CD4-positive, alpha-beta T cell treated with Interferon alpha-2 for 1 hour (primary cell): ENCODE measurements at regions not wholly inside any gene's neighbourhood (a gene's known extent, or its start where the extent isn't known, plus 50 kb on each side); places are given as distances from the start of the nearest gene placed in this dataset.

Experiments used
- DNase-seq, 2 donors: peaks; one replicate each; pipeline ENCODE4 v3.0.0-alpha.2; 2020 to 2022

DNA sequence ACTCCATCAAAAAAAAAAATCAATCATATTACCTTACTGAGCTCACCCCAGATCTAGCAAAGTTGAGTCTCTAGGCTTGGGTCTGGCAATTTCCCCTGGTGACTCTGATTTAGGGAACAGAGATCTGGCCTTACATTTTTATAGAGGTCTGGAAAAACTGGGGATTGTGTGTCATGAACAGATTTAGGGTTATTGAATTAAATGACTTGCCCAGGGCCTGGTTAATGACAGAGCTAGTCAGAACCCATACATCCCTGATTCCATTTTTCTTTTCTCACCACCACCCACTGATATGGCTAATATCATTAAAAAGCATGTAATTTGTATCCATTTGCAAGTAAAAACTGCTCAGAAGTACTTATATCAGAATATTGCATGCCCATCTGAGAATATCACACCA, 163.4 kb upstream of the OGFRL1 start:
- no peak for DNase-seq

DNA sequence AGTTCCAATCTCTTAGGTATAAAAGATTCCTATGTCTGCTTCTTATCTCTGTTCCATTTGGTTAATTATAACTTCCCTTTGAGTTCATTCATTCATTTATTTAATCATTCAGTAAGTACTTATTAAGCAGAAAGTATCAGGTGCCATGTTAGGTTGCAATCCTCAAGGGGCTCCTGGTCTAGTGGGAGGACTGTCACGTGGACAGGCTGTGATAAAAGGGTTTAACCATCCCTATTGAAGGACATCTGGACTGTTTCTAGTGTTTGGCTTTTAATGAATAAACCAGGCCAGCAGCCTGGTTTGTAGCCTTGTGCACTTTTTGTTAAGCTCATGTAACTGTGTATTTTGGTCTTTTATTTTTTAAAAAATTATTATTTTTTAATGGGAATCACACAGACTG, 162.1 kb upstream of the OGFRL1 start:
- no peak for DNase-seq

- DNase-seq = no peak
Measured at GRCh38 chr6:71127374-71127773, 161.2 kb upstream of the OGFRL1 start.

GRCh38 chr6:71130277-71130676, 158.3 kb upstream of the OGFRL1 start:
- no peak for DNase-seq

GRCh38 chr6:71134929-71135642, 153.5 kb upstream of the OGFRL1 start:
- no peak for DNase-seq

DNA sequence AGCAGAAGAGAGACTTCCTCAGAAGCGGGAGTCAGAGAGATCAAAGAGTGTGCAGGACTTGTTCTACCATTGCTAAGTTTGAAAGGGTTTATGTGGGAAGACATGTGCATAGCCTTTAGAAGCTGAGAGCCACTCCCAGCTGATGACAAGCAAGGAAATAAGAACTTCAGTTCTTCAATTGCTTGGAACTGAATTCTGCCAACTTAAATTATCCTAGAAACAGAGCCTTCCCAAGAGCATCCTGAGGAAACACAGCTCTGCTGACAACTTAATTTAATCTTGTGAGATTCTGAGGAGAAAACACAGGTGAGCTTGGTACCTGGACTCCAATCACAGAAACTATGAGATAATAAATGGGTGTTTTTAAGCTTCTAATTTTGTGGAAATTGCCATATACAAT, 150.6 kb upstream of the OGFRL1 start:
- no peak for DNase-seq

DNA sequence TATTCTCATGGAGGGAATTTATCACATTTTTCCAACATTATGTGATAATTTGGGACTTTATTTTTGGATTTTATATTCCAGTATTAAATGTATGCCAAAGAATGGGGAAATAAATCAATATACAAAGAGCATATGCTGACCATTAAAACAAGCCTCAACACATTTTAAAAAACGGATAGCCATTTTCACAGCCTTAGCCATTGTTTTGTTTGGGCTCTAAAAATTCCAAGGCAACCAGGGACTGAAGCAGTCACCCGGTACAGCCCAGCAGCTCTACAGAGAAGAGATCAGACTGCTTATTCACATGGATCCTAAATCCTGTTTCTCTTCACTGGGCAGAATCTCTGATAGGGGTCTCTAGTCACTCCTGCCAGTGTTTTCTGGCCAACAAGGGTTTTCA, 150.2 kb upstream of the OGFRL1 start:
- no peak for DNase-seq

- DNase-seq = no peak
Measured at GRCh38 chr6:71139249-71139648, 149.4 kb upstream of the OGFRL1 start.

DNA sequence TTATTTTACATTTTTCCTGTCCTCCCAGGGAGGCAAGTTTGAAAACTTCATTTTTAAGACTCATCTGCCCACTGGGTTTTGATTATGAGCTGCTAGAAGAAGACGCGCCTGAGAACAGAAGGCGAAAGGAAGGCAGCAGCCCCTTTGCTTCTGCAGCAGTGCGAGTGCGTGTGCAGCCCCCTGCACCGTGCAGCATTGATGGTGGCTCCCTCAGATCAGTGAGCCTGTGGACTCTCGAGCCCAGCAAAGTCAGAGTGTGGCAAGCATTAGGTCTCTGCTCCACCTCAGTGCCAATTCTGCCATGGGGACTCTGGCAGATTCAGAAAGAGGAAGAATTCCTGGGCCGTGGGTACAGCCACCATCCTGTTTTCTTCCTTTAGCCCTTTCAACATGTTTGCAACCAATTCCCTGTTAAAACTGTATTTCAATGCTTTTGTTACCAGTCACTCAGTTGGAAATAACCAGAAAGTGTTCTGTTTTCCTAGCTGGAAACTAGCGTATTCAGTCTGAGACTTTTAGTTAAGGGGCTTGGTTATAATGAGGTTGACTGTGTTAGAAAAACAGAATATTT, 134.8 kb upstream of the OGFRL1 start:
- DNase-seq = no peak

DNA sequence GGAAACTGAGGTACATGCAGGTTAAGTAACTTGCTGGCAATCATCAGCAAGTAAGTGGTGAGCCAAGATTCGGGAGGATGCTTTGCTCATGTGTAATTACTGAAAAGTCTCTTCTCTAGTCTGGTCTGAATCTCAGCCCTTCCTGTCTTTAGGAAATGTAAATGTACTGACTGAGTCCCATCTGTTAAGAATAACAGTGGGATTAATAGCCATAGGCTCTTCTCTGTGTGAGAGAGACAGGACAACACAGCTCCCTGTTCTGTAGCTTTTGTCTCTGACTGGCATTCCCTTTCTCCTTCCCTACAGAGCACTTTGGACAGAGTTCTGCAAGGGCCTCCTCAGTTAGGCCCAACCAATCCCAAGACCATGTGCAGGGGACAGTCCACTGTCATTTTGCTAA, 131.3 kb upstream of the OGFRL1 start:
- DNase-seq = no peak

DNA sequence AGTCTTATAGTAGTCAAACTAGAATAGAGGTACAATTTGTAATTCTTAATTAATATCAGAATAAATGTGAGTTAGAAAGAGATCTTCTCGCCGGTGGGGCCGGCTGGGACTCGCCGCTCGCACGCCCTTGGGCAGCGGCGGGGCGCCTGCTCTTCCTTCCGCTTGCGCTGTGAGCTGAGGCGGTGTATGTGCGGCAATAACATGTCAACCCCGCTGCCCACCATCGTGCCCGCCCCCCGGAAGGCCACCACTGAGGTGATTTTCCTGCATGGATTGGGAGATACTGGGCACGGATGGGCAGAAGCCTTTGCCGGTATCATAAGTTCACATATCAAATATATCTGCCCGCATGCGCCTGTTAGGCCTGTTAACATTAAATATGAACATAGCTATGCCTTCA, 123.7 kb upstream of the OGFRL1 start:
- no peak for DNase-seq

- DNase-seq = no peak
Measured at GRCh38 chr6:71168233-71168765, 120.3 kb upstream of the OGFRL1 start.

- DNase-seq = no peak
Measured at GRCh38 chr6:71171497-71172070, 117.0 kb upstream of the OGFRL1 start.

- no peak for DNase-seq
Measured at GRCh38 chr6:71179249-71179885, 109.2 kb upstream of the OGFRL1 start.

GRCh38 chr6:71181565-71181964, 107.0 kb upstream of the OGFRL1 start:
- no peak for DNase-seq

DNA sequence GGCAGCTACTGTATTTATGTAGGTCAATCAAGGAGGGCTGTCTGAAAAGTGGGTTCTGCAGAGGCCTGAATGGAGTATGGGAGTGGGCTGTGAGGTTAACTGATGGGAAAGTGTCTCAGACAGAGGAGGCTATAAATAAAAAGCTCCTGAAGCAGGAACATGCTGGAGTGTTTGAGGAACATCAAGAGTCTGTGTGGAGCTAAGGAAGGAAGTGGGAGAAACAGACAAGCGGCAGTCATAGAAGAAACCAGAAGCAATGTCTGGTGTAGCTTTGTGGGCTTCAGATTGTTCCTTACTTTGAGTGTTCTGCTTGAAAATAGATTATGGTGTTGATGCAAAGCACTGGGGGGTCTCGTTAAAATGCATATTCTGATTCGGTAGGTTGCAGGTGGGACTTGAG, 101.5 kb upstream of the OGFRL1 start:
- DNase-seq = no peak

DNA sequence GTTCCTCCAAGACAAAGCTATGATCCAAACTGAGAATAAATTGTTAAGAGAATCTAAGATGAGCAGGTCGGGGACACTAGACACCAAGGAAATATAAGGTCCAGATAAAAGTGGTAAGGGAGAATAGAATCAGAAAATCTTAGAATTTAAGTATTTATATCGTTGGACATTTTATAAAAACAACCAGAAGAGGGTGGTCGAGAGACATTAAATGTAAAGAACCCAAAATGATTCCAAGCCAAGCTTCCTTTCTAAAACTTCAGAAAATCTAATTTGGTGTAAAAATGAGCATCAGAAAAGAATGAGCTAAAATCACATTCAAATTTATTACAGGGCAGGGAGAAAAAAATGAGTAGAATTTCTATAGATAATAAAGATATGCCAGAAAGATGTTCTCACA, 97.8 kb upstream of the OGFRL1 start:
- DNase-seq = peak in 1 of 2 donors; percentile 37

DNA sequence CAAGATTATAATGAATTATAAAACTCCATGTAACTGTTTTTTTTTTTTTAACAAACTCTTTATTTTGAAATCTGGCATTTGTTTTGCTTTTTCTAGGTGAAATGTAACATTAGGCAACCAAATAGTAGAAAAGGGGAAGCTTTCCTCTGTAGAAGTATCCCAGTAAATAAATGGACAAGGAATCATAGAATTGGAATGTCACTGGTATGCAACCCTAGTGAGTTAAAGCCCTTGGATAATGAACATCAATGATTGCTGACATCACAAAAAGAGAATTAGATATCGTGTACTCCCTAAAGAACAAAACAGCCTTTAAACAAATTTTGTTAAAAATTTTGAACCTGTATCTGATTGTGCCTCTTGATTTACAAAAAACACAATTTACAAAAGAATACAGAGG, 93.9 kb upstream of the OGFRL1 start:
- no peak for DNase-seq

DNA sequence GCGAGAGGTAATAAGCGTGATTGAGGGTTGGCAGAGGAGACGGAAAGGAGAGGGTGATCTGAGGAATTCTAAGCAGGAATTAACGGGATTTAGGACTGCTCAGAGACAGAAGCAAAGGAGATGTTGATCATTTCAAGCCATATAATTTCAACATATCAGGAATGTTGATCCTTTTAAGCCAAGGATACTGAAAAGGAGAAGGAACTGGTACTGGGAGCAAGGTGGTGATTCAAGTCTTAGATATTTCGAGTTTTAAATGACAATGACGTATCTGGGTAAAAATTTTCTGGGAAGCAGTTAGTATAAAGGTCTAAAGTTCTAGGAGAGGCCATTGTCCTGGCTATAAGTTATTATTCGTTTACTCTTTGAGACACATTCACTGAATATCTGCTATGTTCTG, 91.3 kb upstream of the OGFRL1 start:
- no peak for DNase-seq

- DNase-seq = no peak
Measured at GRCh38 chr6:71197780-71198179, 90.8 kb upstream of the OGFRL1 start.

DNA sequence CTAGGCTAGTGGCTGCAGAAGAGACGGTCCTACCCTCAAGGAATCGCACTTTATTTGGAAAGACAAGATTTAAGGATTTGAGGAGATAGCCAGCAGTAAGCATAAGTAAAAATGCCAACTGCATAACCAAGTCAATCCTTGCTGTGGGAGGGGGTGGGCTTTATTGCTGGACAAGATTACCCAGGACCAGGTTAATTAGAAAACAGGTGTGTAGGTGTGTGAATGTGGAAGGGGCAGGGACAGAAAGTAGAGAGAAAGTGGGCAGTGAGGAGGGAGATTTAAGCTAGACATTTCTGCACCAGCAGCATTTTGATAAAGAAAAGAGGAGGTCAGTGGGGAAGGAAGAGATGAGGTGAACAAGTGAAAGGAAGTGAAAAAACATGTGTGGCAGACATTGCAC, 89.7 kb upstream of the OGFRL1 start:
- no peak for DNase-seq

DNA sequence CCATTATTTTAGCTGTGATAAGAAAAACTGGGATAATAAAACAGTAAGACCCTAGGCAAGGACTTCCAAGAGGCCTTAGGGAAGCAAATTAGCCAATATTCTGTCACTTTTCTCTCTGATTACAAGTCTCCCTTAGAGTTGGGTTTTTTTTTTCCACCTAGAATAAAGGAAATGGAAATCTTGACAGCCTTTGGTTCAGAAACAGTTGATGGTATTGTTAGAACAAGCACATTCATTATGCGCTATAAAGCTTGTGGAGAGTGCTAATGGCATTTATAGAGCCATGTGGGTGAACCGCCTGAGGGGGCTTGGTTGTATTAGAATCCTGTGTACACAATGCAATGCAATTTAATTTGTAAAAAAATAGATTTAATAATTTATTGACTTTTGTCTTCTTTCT, 88.9 kb upstream of the OGFRL1 start:
- no peak for DNase-seq

GRCh38 chr6:71203206-71203605, 85.4 kb upstream of the OGFRL1 start:
- no peak for DNase-seq

DNA sequence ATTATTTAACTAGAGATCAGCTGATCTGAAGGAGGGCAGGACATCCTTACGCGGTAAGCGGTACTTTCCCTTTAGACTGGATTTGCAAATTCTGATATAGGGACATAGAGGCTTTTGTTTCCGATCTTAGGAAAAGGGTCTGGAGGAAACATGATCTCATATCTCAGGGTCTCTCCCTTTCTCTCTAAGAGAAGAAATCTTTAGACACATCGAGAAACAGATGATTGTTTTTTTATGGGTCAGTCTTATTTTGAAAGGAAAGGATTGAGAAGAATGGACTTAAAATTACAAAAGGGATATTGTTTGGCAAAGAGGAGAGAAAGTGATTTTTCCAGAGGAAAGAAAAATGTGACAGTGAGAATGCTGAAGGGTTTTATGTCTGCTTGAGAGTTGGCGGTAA, 83.9 kb upstream of the OGFRL1 start:
- no peak for DNase-seq
